HepG2 (cell line): ENCODE measurements at regions not wholly inside any gene's neighbourhood (a gene's known extent, or its start where the extent isn't known, plus 50 kb on each side); places are given as distances from the start of the nearest gene placed in this dataset.

Source experiments
- CAMTA2 ChIP-seq: sonication (generic); formaldehyde crosslinking; IDR thresholded peaks from 2 replicates; pipeline ENCODE4 v1.4.0; 2020; ENCODE audit warnings: mild to moderate bottlenecking, missing genetic modification reagents, borderline replicate concordance
- HMG20B ChIP-seq: conservative IDR thresholded peaks from 2 replicates; pipeline ENCODE4 v1.6.1; 2016; ENCODE audit warnings: missing genetic modification reagents, missing compliant biosample characterization
- NFRKB ChIP-seq: fragments of 450-650 bp; IDR thresholded peaks from 2 replicates; pipeline ENCODE4 v1.6.1; 2017
- PITX1 ChIP-seq: sonication (generic); formaldehyde crosslinking; IDR thresholded peaks from 2 replicates; pipeline ENCODE4 v1.5.1; 2020; ENCODE audit warnings: mild to moderate bottlenecking, missing genetic modification reagents
- POLR2AphosphoS5 ChIP-seq: IDR thresholded peaks from 2 replicates; pipeline ENCODE4 v1.6.1; 2012; ENCODE audit warnings: low read depth, low read length
- RARG ChIP-seq: sonication (generic); formaldehyde crosslinking; IDR thresholded peaks from 2 replicates; pipeline ENCODE4 v1.4.0; 2020; ENCODE audit warnings: low read depth, mild to moderate bottlenecking, missing genetic modification reagents
- TEF ChIP-seq: sonication (generic); formaldehyde crosslinking; IDR thresholded peaks from 2 replicates; pipeline ENCODE4 v1.5.0; 2020; ENCODE audit warnings: missing genetic modification reagents
- ZIK1 ChIP-seq: sonication (generic); formaldehyde crosslinking; IDR thresholded peaks from 2 replicates; pipeline ENCODE4 v1.5.0; 2020; ENCODE audit warnings: mild to moderate bottlenecking, low read depth, missing genetic modification reagents, borderline replicate concordance
- ZMAT3 ChIP-seq: sonication (generic); formaldehyde crosslinking; conservative IDR thresholded peaks from 2 replicates; pipeline ENCODE4 v1.7.0; 2021; ENCODE audit warnings: missing genetic modification reagents
- ZNF142 ChIP-seq: sonication (generic); formaldehyde crosslinking; IDR thresholded peaks from 2 replicates; pipeline ENCODE4 v1.4.0; 2020; ENCODE audit warnings: missing genetic modification reagents
- ZNF546 ChIP-seq: sonication (generic); formaldehyde crosslinking; conservative IDR thresholded peaks from 2 replicates; pipeline ENCODE4 v1.8.1; 2023; ENCODE audit warnings: mild to moderate bottlenecking, missing genetic modification reagents
- ZNF75D ChIP-seq: sonication (generic); formaldehyde crosslinking; IDR thresholded peaks from 2 replicates; pipeline ENCODE4 v1.8.1; 2023; ENCODE audit warnings: missing genetic modification reagents, mild to moderate bottlenecking, borderline replicate concordance
- TF ChIP-seq, protein P1 (sequence below): sonication (generic); formaldehyde crosslinking; conservative IDR thresholded peaks from 2 replicates; pipeline ENCODE4 v1.4.0; 2020; ENCODE audit warnings: missing genetic modification reagents
- TF ChIP-seq, protein P2 (sequence below): sonication (generic); formaldehyde crosslinking; IDR thresholded peaks from 2 replicates; pipeline ENCODE4 v1.9.0; 2021; ENCODE audit warnings: mild to moderate bottlenecking, missing genetic modification reagents

- TF ChIP-seq PITX1 (CRISPR knock-in tag) (peak; percentile 93), POLR2AphosphoS5 (peak; percentile 40; the same call in 1 of the 2 replicates), ZNF142 (CRISPR knock-in tag) (0 out of 2 replicates have a peak, but pooled peaks have one; percentile 25), HMG20B (CRISPR knock-in tag) (peak; percentile 83), CAMTA2 (CRISPR knock-in tag) (no peak), ZNF546 (CRISPR knock-in tag) (no peak), ZMAT3 (CRISPR knock-in tag) (peak; percentile 69), RARG (CRISPR knock-in tag) (no peak), TEF (CRISPR knock-in tag) (peak; percentile 83), ZIK1 (CRISPR knock-in tag) (no peak), NFRKB (no peak), ZNF75D (CRISPR knock-in tag) (no peak)
- TF ChIP-seq, protein P1, sequence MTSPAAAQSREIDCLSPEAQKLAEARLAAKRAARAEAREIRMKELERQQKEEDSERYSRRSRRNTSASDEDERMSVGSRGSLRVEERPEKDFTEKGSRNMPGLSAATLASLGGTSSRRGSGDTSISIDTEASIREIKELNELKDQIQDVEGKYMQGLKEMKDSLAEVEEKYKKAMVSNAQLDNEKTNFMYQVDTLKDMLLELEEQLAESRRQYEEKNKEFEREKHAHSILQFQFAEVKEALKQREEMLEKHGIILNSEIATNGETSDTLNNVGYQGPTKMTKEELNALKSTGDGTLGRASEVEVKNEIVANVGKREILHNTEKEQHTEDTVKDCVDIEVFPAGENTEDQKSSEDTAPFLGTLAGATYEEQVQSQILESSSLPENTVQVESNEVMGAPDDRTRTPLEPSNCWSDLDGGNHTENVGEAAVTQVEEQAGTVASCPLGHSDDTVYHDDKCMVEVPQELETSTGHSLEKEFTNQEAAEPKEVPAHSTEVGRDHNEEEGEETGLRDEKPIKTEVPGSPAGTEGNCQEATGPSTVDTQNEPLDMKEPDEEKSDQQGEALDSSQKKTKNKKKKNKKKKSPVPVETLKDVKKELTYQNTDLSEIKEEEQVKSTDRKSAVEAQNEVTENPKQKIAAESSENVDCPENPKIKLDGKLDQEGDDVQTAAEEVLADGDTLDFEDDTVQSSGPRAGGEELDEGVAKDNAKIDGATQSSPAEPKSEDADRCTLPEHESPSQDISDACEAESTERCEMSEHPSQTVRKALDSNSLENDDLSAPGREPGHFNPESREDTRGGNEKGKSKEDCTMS (CRISPR knock-in tag), result no peak
- TF ChIP-seq, protein P2, sequence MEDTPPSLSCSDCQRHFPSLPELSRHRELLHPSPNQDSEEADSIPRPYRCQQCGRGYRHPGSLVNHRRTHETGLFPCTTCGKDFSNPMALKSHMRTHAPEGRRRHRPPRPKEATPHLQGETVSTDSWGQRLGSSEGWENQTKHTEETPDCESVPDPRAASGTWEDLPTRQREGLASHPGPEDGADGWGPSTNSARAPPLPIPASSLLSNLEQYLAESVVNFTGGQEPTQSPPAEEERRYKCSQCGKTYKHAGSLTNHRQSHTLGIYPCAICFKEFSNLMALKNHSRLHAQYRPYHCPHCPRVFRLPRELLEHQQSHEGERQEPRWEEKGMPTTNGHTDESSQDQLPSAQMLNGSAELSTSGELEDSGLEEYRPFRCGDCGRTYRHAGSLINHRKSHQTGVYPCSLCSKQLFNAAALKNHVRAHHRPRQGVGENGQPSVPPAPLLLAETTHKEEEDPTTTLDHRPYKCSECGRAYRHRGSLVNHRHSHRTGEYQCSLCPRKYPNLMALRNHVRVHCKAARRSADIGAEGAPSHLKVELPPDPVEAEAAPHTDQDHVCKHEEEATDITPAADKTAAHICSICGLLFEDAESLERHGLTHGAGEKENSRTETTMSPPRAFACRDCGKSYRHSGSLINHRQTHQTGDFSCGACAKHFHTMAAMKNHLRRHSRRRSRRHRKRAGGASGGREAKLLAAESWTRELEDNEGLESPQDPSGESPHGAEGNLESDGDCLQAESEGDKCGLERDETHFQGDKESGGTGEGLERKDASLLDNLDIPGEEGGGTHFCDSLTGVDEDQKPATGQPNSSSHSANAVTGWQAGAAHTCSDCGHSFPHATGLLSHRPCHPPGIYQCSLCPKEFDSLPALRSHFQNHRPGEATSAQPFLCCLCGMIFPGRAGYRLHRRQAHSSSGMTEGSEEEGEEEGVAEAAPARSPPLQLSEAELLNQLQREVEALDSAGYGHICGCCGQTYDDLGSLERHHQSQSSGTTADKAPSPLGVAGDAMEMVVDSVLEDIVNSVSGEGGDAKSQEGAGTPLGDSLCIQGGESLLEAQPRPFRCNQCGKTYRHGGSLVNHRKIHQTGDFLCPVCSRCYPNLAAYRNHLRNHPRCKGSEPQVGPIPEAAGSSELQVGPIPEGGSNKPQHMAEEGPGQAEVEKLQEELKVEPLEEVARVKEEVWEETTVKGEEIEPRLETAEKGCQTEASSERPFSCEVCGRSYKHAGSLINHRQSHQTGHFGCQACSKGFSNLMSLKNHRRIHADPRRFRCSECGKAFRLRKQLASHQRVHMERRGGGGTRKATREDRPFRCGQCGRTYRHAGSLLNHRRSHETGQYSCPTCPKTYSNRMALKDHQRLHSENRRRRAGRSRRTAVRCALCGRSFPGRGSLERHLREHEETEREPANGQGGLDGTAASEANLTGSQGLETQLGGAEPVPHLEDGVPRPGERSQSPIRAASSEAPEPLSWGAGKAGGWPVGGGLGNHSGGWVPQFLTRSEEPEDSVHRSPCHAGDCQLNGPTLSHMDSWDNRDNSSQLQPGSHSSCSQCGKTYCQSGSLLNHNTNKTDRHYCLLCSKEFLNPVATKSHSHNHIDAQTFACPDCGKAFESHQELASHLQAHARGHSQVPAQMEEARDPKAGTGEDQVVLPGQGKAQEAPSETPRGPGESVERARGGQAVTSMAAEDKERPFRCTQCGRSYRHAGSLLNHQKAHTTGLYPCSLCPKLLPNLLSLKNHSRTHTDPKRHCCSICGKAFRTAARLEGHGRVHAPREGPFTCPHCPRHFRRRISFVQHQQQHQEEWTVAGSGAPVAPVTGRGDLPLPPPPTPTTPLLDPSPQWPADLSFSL, result no peak; the same call in 1 of the 2 replicates
These were observed 508.3 kb upstream of the PKN2 start (continued) for GRCh38 chr1:88175631-88176226.
